HG02852 (cell line): ENCODE measurements at regions not wholly inside any gene's neighbourhood (a gene's known extent, or its start where the extent isn't known, plus 50 kb on each side); places are given as distances from the start of the nearest gene placed in this dataset.
"Not testable (repeated sequence)": the region's sequence is repeated elsewhere in the genome, so short reads cannot be mapped to it uniquely, and the experiment has no call there.

Experiments
- ATAC-seq: cut with Tn5 transposase; IDR thresholded peaks from one replicate; pipeline ENCODE4 v1.9.1; 2021; ENCODE audit warnings: mild to moderate bottlenecking, moderate library complexity; ENCODE audit not compliant: unreplicated experiment

DNA sequence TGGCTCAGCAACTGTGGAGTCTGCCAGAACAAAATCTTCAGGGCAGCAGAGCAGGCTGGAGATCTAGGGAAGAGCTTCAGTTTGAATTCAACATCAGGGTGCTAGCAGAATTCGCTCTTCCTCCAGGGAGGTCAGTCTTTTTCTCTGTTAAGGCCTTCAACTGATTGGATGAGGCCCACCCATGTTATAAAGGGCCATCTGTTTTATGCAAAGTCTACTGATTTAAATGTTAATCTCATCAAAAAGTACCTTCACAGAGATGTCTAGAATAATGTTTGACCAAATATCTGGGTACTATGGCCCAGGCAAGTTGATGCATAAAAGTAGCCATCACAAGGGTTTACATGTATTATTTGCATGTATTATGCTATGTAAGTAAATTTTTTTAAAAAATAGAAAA, 378.4 kb downstream of the BTG1 start:
- no peak for ATAC-seq

- no peak for ATAC-seq
Measured at GRCh38 chr12:91766454-91766853, 379.2 kb downstream of the BTG1 start.

DNA sequence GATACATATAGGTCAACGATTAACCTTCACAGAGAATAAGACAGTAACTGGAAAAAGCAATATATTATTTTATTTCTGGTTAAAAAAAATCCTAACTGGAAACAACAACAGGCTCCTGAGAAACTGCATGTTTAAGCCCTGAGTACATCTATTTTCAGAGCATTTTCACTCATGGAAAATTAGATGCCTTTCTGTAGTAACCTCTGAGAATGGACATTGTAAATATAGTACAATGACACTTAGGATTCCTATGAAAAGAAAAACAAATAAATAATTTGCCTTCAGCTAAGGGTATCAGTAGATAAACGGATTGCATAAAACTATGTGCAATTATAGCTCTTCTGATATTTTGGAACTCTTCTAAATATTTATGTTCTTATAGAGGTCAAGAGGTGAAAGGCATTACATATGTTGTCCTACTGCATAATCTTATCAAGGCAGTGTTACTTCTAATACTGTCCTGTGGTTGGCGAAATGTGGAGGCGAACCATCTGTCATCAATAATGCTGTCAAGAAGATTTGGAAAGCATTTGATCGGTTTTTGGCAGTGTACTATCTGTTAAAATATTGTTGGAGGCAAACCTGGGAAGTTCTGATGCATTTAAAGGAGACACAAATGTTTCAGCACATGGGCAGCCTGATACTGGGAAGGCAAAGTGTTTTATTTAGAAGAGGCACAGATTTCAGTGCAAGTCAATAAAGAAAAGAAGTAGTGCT, 381.8 kb downstream of the BTG1 start:
- ATAC-seq: no peak

GRCh38 chr12:91753649-91754048, 392.0 kb downstream of the BTG1 start:
- ATAC-seq: no peak

GRCh38 chr12:91746976-91747375, 398.7 kb downstream of the BTG1 start:
- ATAC-seq: no peak

- ATAC-seq: no peak
Measured at GRCh38 chr12:91744597-91744996, 401.0 kb downstream of the BTG1 start.

GRCh38 chr12:91743704-91744321, 401.8 kb downstream of the BTG1 start:
- no peak for ATAC-seq

GRCh38 chr12:91743280-91743679, 402.4 kb downstream of the BTG1 start:
- no peak for ATAC-seq

DNA sequence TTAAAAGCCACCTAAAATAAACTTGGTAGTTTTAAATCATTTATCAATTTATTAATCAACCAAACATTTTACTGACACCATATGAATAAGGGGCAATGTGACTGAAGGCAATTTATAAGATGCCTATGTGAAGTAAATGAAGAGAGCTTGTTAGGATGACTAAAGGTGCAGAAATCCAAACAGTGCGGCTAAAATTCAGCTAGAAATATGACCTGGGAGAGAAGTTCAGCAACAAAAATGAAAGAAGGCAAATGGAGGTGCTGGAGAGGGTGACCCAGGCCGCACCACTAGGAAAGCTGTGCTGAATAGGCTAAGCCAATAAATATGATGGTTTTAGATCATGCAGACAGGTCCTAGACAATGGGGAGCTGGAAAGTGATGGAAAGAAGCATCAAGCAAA, 403.7 kb downstream of the BTG1 start:
- no peak for ATAC-seq

GRCh38 chr12:91733846-91734245, 411.8 kb downstream of the BTG1 start:
- ATAC-seq: not testable (repeated sequence)

GRCh38 chr12:91732086-91732485, 413.6 kb downstream of the BTG1 start:
- no peak for ATAC-seq

GRCh38 chr12:91729543-91729942, 416.1 kb downstream of the BTG1 start:
- no peak for ATAC-seq

DNA sequence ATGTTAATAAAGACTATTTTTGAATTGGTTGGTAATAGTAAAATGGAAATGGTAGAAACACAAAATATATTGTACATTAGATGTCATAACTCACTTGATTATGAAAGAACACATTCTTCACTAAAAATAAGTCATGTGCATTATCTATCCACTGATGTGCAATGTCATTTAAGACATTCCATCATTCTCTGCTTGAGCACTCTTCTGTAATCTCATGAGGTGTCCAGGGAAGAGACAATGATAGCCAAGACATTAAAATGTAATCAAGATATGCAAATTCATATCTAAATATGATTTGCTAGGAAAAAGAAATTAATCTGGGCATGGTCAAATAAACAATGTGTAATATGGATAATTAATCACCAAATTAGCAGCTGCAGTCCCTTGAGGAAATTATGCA, 422.5 kb downstream of the BTG1 start:
- no peak for ATAC-seq

GRCh38 chr12:91722072-91722471, 423.6 kb downstream of the BTG1 start:
- ATAC-seq: no peak

GRCh38 chr12:91721023-91721422, 424.6 kb downstream of the BTG1 start:
- ATAC-seq: no peak

DNA sequence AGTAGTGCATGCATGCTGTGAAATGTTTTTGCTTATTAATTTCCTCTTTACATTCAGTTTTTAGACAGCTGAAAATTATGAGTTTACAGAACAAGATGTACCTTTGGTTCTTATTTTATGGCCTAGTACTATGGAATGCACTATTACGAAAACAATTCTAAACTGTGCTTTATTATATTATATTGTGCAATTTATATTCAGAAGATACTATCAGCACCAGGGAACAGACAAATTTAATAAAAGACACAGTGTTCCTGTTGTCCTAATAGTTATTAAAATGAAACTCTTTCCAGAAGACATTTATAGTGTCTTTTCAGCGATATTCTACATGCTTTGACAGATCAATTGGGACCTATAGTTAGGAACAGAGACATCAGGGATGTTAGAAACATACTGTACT, 427.3 kb downstream of the BTG1 start:
- no peak for ATAC-seq

DNA sequence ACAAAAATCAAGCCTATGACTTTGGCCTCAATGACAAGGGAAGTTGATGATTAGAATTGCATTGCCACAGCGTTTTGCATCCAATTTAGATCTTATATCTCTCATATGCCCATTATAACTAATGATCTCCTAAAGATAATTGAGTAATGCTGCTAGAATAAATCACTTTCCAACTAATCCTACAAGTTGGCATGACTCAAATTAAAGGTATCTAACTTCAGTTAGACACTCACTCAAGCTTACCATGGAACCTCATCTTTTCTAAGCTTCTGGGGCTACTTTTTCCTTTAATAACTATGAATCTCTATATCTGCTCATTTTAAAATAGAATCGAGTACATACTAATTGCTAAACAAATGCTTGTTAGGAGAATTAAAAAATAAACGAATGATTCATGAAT, 427.8 kb downstream of the BTG1 start:
- no peak for ATAC-seq

- ATAC-seq: not testable (repeated sequence)
Measured at GRCh38 chr12:91711925-91712324, 433.7 kb downstream of the BTG1 start.

GRCh38 chr12:91706466-91706865, 439.2 kb downstream of the BTG1 start:
- ATAC-seq: no peak

GRCh38 chr12:91704446-91704845, 441.2 kb downstream of the BTG1 start:
- ATAC-seq: no peak

- ATAC-seq: no peak
Measured at GRCh38 chr12:91703491-91704283, 442.0 kb downstream of the BTG1 start.

- no peak for ATAC-seq
Measured at GRCh38 chr12:91702843-91703425, 442.7 kb downstream of the BTG1 start.
